Fibroblast of the aortic adventitia (primary cell): ENCODE measurements at regions not wholly inside any gene's neighbourhood (a gene's known extent, or its start where the extent isn't known, plus 50 kb on each side); places are given as distances from the start of the nearest gene placed in this dataset.
A peak's percentile ranks its signal among the peaks of the same experiment; 100 is the strongest.
"Not testable (repeated sequence)": the region's sequence is repeated elsewhere in the genome, so short reads cannot be mapped to it uniquely, and the experiment has no call there.

Source experiments
- DNase-seq: peaks from one replicate; pipeline ENCODE4 v3.0.0-alpha.2; 2010; ENCODE audit warnings: low read depth
- H3K4me3 ChIP-seq: 2 replicates; pipeline ENCODE4 v1.5.1; 2011; ENCODE audit warnings: low read depth, mild to moderate bottlenecking, control low read depth, low read length, moderate library complexity
- CTCF ChIP-seq: IDR thresholded peaks from 2 replicates; pipeline ENCODE4 v1.5.1; 2011; ENCODE audit warnings: mild to moderate bottlenecking, low read length, control low read depth, inconsistent platforms; ENCODE audit not compliant: insufficient read depth

GRCh38 chr10:33052915-33053810 is 95.1 kb upstream of the ITGB1 start:
- H3K4me3 ChIP-seq: no peak overlapping the region
- TF ChIP-seq CTCF: no peak
- no peak for DNase-seq

GRCh38 chr10:33052263-33052875 is 94.3 kb upstream of the ITGB1 start:
- DNase-seq: no peak
- H3K4me3 ChIP-seq: no peak overlapping the region
- TF ChIP-seq CTCF: no peak

GRCh38 chr10:33049963-33050920 is 92.2 kb upstream of the ITGB1 start:
- H3K4me3 ChIP-seq, DNase-seq: not testable (repeated sequence)

GRCh38 chr10:33048223-33048622 is 90.2 kb upstream of the ITGB1 start:
- no peak for TF ChIP-seq CTCF
- no peak for DNase-seq
- no peak overlapping the region for H3K4me3 ChIP-seq

GRCh38 chr10:33047655-33048054 is 89.6 kb upstream of the ITGB1 start:
- TF ChIP-seq CTCF: peak; percentile 16
- DNase-seq: peak; percentile 30
- no peak overlapping the region for H3K4me3 ChIP-seq

GRCh38 chr10:33046792-33047191 is 88.8 kb upstream of the ITGB1 start:
- no peak overlapping the region for H3K4me3 ChIP-seq
- no peak for TF ChIP-seq CTCF

More at GRCh38 chr10:33046792-33047191, 88.8 kb upstream of the ITGB1 start:
- no peak for DNase-seq
